GM13976 (cell line): ENCODE measurements at regions not wholly inside any gene's neighbourhood (a gene's known extent, or its start where the extent isn't known, plus 50 kb on each side); places are given as distances from the start of the nearest gene placed in this dataset.
"Not testable (repeated sequence)": the region's sequence is repeated elsewhere in the genome, so short reads cannot be mapped to it uniquely, and the experiment has no call there.

Experiments used
- DNase-seq: peaks from one replicate; pipeline ENCODE4 v3.0.0; 2012; ENCODE audit warnings: low spot score
- in situ Hi-C: fragments of 300-500 bp; cut with MboI; formaldehyde crosslinking; loops from one replicate; pipeline ENCODE4 v1.12.0; 2022; ENCODE audit warnings: low sequenced_read_pairs, mixed read lengths, inconsistent platforms; ENCODE audit not compliant: unreplicated experiment
- TF ChIP-seq, protein P1 (sequence below): IDR thresholded peaks from 2 replicates; pipeline ENCODE4 v1.5.1; 2012; ENCODE audit warnings: borderline replicate concordance, mild to moderate bottlenecking; ENCODE audit not compliant: insufficient read depth; ENCODE audit errors: extremely low read depth, missing control alignments, control extremely low read depth

DNA sequence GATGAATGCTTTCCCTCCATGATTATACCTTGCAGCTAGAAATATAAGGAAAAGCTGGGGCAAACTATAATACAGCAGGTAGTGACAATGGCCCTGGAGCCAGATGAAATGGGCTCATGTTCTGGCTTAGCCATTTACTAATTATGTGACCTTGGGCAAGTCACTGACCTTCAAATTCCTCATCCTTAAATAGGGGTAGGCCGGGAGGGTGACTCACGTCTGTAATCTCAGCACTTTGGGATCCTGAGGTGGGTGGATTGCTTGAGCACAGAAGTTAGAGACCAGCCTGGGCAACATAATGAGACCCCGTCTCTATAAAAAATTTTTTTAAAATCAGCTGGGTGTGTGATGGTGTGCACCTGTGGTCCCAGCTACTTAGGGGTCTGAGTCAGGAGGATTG lies 155.4 kb downstream of the C12orf75 start:
- no peak for DNase-seq
- TF ChIP-seq, protein P1, sequence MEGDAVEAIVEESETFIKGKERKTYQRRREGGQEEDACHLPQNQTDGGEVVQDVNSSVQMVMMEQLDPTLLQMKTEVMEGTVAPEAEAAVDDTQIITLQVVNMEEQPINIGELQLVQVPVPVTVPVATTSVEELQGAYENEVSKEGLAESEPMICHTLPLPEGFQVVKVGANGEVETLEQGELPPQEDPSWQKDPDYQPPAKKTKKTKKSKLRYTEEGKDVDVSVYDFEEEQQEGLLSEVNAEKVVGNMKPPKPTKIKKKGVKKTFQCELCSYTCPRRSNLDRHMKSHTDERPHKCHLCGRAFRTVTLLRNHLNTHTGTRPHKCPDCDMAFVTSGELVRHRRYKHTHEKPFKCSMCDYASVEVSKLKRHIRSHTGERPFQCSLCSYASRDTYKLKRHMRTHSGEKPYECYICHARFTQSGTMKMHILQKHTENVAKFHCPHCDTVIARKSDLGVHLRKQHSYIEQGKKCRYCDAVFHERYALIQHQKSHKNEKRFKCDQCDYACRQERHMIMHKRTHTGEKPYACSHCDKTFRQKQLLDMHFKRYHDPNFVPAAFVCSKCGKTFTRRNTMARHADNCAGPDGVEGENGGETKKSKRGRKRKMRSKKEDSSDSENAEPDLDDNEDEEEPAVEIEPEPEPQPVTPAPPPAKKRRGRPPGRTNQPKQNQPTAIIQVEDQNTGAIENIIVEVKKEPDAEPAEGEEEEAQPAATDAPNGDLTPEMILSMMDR = no peak
- in situ Hi-C loops = no loop called here

DNA sequence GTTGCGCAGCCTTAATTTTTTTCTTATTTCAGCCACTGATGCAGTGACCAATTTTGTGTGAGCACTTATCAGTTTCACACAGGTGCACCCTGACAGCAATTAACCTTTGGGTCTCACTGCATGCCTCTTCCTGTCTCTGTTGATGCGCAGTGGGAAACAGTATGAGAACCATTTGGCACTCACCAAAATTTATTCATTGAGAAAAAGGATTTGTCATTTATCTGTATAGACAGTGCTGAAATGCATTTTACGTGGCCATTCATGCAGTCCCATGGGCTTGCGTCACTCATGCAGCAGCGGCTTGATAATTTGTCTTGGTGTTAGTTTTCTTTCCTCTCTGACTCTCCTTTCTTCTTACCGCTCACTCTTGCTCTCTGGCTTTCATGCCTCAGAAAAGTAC lies 157.5 kb downstream of the C12orf75 start:
- in situ Hi-C loops = no loop called here
- TF ChIP-seq, protein P1 = no peak
- no peak for DNase-seq

DNA sequence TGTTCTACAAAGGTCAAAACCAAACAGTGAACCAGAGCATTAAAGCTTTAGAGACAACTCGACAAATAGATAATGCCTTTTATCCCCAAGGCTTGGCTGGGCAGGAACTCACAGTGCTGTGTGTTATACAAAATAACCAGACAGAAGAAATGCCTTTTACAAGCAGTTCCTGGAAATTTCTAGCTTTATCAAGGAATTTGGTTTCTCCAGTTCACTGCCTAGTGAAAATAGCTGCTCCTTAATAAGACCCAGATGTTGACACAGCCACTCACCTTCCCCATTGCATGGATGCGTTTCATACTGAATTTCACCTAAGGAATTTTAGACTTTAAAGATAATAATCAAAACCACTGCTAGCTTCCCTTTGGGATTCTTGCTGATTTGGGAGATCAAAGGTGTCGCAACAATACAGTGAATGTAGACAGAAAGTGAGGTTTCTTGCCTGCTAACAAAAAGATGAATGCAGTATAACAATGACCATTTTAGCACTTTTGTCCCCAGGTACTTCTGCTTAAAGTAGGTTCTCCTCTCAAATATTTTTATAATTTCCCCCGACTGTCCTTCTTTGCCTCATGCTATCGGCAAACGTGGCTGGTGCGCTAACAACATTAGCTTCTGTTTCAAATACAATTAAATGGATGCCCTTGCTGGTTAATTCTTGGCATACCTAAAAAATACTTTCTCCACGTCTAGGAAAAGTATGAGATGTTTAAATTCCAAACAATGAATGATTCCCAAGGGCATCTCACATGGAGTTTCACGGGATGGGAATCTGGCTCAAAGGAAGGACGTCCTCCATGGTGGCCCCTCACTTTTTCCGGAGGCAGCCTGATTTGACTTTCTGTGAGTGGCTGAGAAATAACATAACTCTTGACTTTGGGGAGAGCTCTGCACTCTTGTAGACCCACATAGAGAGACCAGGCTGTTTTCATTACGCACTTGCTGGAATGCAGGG lies 162.4 kb downstream of the C12orf75 start:
- DNase-seq = no peak
- TF ChIP-seq, protein P1 = no peak
- in situ Hi-C loops = no loop called here

DNA sequence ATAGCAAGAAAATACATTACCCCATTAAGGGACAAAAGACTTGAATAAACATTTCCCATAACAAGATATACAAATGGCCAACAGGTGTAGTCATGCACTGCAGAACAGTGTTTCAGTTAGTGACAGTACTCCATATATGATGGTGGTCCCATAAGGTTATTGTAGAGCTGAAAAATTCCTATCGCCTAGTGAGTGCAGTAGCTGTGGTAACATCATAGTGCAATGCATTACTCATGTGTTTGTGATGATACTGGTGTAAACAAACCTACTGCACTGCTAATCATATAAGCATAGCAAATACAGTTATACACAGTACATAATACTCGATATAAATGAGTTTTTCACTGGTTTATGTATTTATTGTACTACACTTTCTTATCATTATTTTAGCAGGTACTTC lies 168.7 kb downstream of the C12orf75 start:
- no peak for DNase-seq
- TF ChIP-seq, protein P1 = no peak
- in situ Hi-C loops = no loop called here

DNA sequence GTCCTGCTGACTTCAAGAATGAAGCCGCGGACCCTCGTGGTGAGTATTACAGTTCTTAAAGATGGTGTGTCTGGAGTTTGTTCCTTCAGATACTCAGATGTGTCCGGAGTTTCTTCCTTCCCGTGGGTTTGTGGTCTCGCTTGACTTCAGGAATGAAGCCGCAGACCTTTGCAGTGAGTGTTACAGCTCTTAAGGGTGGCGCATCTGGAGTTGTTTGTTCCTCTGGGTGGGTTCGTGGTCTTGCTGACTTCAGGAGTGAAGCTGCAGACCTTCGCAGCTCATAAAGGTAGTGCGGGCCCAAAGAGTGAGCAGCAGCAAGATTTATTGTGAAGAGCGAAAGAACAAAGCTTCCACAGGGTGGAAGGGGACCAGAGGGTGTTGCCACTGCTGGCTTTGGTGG lies 170.2 kb downstream of the C12orf75 start:
- DNase-seq, in situ Hi-C loops: not testable (repeated sequence)

DNA sequence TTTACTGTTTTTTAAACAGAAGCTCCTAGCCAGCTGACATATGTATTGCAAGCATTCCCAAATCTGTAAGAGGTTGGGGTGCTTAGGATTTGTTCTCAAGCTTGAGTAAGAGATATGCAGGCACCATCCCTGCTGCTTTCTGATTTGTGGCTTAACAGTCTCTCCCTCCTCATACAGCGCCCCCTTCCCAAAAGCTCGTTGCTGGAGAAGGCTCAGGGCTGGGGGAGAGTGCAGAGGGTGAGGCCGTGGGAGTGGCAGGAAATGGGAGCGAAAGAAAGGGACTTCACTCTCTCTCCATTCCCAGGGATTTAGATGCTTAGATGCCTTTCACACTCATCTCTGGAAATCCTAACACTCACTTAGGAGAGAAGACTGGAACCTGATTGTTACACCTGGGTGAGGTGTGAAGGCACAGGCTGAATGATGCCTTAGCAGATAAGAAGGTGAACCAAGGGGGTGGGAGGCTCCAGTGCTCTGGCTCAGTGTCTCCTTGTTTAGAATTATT lies 172.0 kb downstream of the C12orf75 start:
- in situ Hi-C loops = no loop called here
- TF ChIP-seq, protein P1 = no peak
- no peak for DNase-seq

DNA sequence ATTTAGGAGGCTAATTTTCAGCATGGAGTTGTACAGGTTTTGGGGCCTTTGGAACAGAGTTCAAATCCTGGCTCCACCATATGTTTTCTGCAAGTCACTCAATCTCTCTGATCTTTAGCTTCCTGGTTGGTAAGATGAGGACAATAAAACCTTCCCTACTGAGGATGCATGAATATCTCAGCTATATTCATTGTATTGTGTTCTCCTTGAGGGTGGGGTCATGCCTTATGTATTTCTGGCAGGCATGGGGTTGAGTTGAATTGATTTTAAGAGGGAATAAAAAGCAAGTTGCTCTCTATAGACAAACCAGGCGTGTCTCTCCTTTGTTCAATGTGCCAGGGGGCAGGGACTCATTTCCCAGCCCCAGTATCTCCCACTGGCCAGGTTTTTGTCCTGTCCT lies 173.1 kb downstream of the C12orf75 start:
- in situ Hi-C loops = no loop called here
- no peak for DNase-seq
- TF ChIP-seq, protein P1 = no peak
